Caco-2 (cell line): ENCODE measurements at regions not wholly inside any gene's neighbourhood (a gene's known extent, or its start where the extent isn't known, plus 50 kb on each side); places are given as distances from the start of the nearest gene placed in this dataset.

Source experiments
- BruUV-seq: library from RNA; stranded (reverse); fragments of 400-500 nt; replicated peaks from 2 replicates; lab custom pipeline; 2021; lab: Mats Ljungman, UMichigan
- CTCF ChIA-PET: fragments of 300-600 bp; sonication (Branson Sonifier 250); formaldehyde crosslinking; loops from one replicate; lab custom pipeline; 2022; ENCODE audit warnings: antibody characterized with exemption; lab: Charles Lee
- POLR2A ChIA-PET: fragments of 300-600 bp; sonication (Branson Sonifier 250); formaldehyde crosslinking; loops from one replicate; lab custom pipeline; 2022; ENCODE audit warnings: antibody characterized with exemption; lab: Charles Lee
- DNase-seq, 2 experiments: peaks; one replicate each; pipeline versions ENCODE4 v3.0.0 to v3.0.0-alpha.2; 2020 to 2022
- H3K27me3 ChIP-seq: replicated peaks from 2 replicates; pipeline ENCODE4 v1.6.0; 2011; ENCODE audit warnings: low read length; ENCODE audit not compliant: control insufficient read depth, insufficient read depth
- H3K36me3 ChIP-seq: 2 replicates; pipeline ENCODE4 v1.5.1; 2011; ENCODE audit warnings: low read length; ENCODE audit not compliant: control insufficient read depth, insufficient read depth
- H3K4me1 ChIP-seq: fragments of 250-450 bp; sonication (Bioruptor Pico); 2 replicates; pipeline ENCODE4 v1.5.1; 2020; ENCODE audit warnings: mild to moderate bottlenecking
- H3K4me3 ChIP-seq: 2 replicates; pipeline ENCODE4 v1.5.1; 2011; ENCODE audit warnings: low read depth, mild to moderate bottlenecking, control low read depth, low read length
- H3K9me3 ChIP-seq: fragments of 250-450 bp; sonication (Bioruptor Pico); 2 replicates; pipeline ENCODE4 v1.5.1; 2020; ENCODE audit warnings: mild to moderate bottlenecking, moderate library complexity
- H3K27ac Mint-ChIP-seq: one replicate; pipeline ENCODE4 v1.8.0; 2022; ENCODE audit warnings: mixed read lengths; ENCODE audit not compliant: unreplicated experiment
- H3K27me3 Mint-ChIP-seq: one replicate; pipeline ENCODE4 v1.8.0; 2022; ENCODE audit warnings: mixed read lengths; ENCODE audit not compliant: insufficient read depth, unreplicated experiment
- H3K36me3 Mint-ChIP-seq: one replicate; pipeline ENCODE4 v1.8.0; 2022; ENCODE audit warnings: mild to moderate bottlenecking, mixed read lengths; ENCODE audit not compliant: insufficient read depth, unreplicated experiment
- H3K4me1 Mint-ChIP-seq: one replicate; pipeline ENCODE4 v1.8.0; 2022; ENCODE audit warnings: low read depth, mixed read lengths; ENCODE audit not compliant: unreplicated experiment
- H3K4me3 Mint-ChIP-seq: one replicate; pipeline ENCODE4 v1.8.0; 2022; ENCODE audit warnings: mild to moderate bottlenecking, moderate library complexity, mixed read lengths; ENCODE audit not compliant: unreplicated experiment
- H3K9me3 Mint-ChIP-seq: one replicate; pipeline ENCODE4 v1.8.0; 2022; ENCODE audit warnings: mixed read lengths; ENCODE audit not compliant: unreplicated experiment
- intact Hi-C: fragments of 100-400 bp; cut with micrococcal nuclease; formaldehyde crosslinking; loops from one replicate; pipeline ENCODE4 v1.10.0; 2022; ENCODE audit not compliant: unreplicated experiment
- TF ChIP-seq, protein P1 (sequence below), 2 experiments: fragments of 200-600 bp in 1 of 2; IDR thresholded peaks; 1 replicate in 1 of 2; 2 replicates in 1 of 2; pipeline versions ENCODE4 v1.5.1 to v1.8.0; 2011 to 2022; ENCODE audit warnings: antibody characterized with exemption in 1 of 2, control low read depth in 1 of 2, inconsistent platforms in 1 of 2, low read depth in 1 of 2, low read length in 1 of 2, mild to moderate bottlenecking in 1 of 2, moderate library complexity in 1 of 2; ENCODE audit not compliant: insufficient read depth in 1 of 2, severe bottlenecking in 1 of 2, unreplicated experiment in 1 of 2

DNA sequence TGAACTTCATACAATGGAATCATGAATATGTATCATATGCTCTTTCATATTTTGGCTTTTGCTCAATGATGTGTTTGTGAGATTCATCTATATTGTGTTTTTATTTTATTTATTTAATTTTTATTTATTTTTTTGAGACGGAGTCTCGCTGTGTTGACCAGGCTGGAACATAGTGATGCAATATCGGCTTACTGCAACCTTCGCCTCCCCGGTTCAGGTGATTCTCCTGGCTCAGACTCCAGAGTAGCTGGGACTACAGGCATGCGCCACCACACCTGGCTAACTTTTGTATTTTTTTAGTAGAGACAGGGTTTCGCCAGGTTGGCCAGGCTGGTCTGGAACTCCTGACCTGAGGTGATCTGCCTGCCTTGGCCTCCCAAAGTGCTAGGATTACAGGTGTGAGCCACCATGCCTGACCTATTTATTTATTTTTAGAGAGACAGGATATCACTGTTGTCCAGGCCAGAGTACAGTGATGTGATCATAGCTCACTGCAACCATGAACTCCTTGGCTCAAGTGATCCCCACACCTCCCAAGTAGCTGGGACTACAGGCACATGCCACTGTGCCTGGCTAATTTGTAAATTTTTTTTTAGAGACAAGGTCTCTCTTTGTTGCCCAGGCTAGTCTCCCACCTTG lies 74.5 kb downstream of the TET3 start:
- H3K9me3 ChIP-seq: no peaks in the 10 kb centered on the region
- intact Hi-C loops: no loop called here
- Mint-ChIP-seq H3K4me3 (no peak overlapping the region), H3K36me3 (peaks cover 39% of the 10 kb centered on the region), H3K9me3 (no peaks in the 10 kb centered on the region), H3K27ac (no peak overlapping the region), H3K27me3 (no peaks in the 10 kb centered on the region), H3K4me1 (peaks cover 2% of the 10 kb centered on the region)
- no peaks in the 10 kb centered on the region for H3K36me3 ChIP-seq
- no TSS peak for BruUV-seq
- no peaks in the 10 kb centered on the region for H3K27me3 ChIP-seq
- DNase-seq: no peak
- TF ChIP-seq, protein P1, sequence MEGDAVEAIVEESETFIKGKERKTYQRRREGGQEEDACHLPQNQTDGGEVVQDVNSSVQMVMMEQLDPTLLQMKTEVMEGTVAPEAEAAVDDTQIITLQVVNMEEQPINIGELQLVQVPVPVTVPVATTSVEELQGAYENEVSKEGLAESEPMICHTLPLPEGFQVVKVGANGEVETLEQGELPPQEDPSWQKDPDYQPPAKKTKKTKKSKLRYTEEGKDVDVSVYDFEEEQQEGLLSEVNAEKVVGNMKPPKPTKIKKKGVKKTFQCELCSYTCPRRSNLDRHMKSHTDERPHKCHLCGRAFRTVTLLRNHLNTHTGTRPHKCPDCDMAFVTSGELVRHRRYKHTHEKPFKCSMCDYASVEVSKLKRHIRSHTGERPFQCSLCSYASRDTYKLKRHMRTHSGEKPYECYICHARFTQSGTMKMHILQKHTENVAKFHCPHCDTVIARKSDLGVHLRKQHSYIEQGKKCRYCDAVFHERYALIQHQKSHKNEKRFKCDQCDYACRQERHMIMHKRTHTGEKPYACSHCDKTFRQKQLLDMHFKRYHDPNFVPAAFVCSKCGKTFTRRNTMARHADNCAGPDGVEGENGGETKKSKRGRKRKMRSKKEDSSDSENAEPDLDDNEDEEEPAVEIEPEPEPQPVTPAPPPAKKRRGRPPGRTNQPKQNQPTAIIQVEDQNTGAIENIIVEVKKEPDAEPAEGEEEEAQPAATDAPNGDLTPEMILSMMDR (IDR thresholded peaks at IDR 0.05; ENCODE audit: insufficient read depth in 1 of 2, low read depth in 1 of 2, low read length in 1 of 2, severe bottlenecking in 1 of 2, unreplicated experiment in 1 of 2): no peak
- ChIA-PET POLR2A (no interaction called here), CTCF (no interaction called here)
- 0 out of 2 replicates have a peak, but pooled peaks cover under 1% of the 10 kb centered on the region for H3K4me1 ChIP-seq
- H3K4me3 ChIP-seq: no peak overlapping the region

DNA sequence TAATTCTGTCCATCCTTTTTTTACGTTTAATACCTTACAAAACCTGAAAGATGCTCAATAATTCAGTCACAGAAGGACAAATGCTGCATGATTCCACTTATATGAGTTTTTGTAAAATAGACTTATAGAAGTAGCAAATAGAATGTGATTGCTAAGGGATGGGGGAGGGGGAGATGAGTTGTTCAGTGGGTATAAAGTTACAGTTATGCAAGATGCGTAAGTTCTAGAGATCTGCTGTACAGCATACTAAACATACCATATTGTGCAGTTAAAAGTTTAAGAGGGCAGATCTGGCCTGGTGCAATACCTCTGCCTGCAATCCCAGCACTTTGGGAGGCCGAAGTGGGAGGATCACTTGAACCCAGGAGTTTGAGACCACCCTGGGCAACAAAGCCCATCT lies 78.8 kb downstream of the TET3 start:
- Mint-ChIP-seq H3K4me3 (no peak overlapping the region), H3K27me3 (no peaks in the 10 kb centered on the region), H3K4me1 (no peaks in the 10 kb centered on the region), H3K36me3 (peaks cover 30% of the 10 kb centered on the region), H3K9me3 (no peaks in the 10 kb centered on the region), H3K27ac (no peak overlapping the region)
- Histone ChIP-seq H3K4me1 (no peaks in the 10 kb centered on the region), H3K4me3 (no peak overlapping the region), H3K36me3 (no peaks in the 10 kb centered on the region), H3K27me3 (no peaks in the 10 kb centered on the region), H3K9me3 (no peaks in the 10 kb centered on the region)
- POLR2A ChIA-PET: no interaction called here
- TF ChIP-seq, protein P1 (IDR thresholded peaks at IDR 0.05; ENCODE audit: insufficient read depth in 1 of 2, low read depth in 1 of 2, low read length in 1 of 2, severe bottlenecking in 1 of 2, unreplicated experiment in 1 of 2): no peak
- no peak for DNase-seq
- intact Hi-C loops: no loop called here
- CTCF ChIA-PET: no interaction called here
- no TSS peak for BruUV-seq

DNA sequence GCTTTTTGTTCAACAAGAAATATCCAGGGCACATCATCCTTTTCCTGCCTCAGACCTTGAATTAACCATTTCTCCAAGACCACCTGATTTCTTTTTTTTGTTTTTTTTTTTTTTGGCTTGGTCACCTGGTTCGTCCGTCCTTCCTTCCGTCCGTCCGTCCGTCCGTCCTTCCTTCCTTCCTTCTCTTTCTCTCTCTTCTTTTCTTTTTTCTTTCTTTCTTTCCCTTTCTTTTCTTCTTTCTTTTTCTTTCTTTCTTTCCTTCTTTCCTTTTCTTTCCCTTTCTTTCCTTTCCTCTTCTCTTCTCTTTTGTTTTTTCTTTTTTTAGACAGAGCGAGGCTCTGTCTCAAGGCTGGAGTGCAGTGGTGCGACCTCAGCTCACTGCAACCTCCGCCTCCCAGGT lies 80.7 kb downstream of the TET3 start:
- intact Hi-C loops: no loop called here
- Mint-ChIP-seq H3K4me3 (no peak overlapping the region), H3K27me3 (no peaks in the 10 kb centered on the region), H3K4me1 (no peaks in the 10 kb centered on the region), H3K9me3 (no peaks in the 10 kb centered on the region), H3K27ac (no peak overlapping the region), H3K36me3 (peaks cover 18% of the 10 kb centered on the region)
- ChIA-PET POLR2A (no interaction called here), CTCF (no interaction called here)
- BruUV-seq: no TSS peak
- TF ChIP-seq, protein P1 (IDR thresholded peaks at IDR 0.05; ENCODE audit: insufficient read depth in 1 of 2, low read depth in 1 of 2, low read length in 1 of 2, severe bottlenecking in 1 of 2, unreplicated experiment in 1 of 2): no peak
- H3K9me3 ChIP-seq: no peaks in the 10 kb centered on the region
- no peak overlapping the region for H3K4me3 ChIP-seq
- no peaks in the 10 kb centered on the region for H3K36me3 ChIP-seq
- H3K4me1 ChIP-seq: no peaks in the 10 kb centered on the region
- DNase-seq: no peak
- no peaks in the 10 kb centered on the region for H3K27me3 ChIP-seq
